ENCODE measurements at regions not wholly inside any gene's neighbourhood (a gene's known extent, or its start where the extent isn't known, plus 50 kb on each side); places are given as distances from the start of the nearest gene placed in this dataset.

- TF ChIP-seq CTCF (conservative IDR thresholded peaks at IDR 0.05; ENCODE audit: low read length) (no peak), EZH2phosphoT487 (IDR thresholded peaks at IDR 0.05; ENCODE audit: borderline replicate concordance) (no peak)
These were observed 581.6 kb upstream of the SGCG start for GRCh38 chr13:22599156-22599555.
